ENCODE measurements at regions not wholly inside any gene's neighbourhood (a gene's known extent, or its start where the extent isn't known, plus 50 kb on each side); places are given as distances from the start of the nearest gene placed in this dataset.

- no peak for TF ChIP-seq CTCF (IDR thresholded peaks at IDR 0.05)
- no peak for TF ChIP-seq EZH2phosphoT487 (IDR thresholded peaks at IDR 0.05)
- no peak for TF ChIP-seq EZH2 (IDR thresholded peaks at IDR 0.05)
- Mint-ChIP-seq H3K4me3 (no peak overlapping the region), H3K27ac (no peak overlapping the region), H3K4me1 (peaks cover 3% of the 10 kb centered on the region), H3K27me3 (ENCODE audit: insufficient read depth, low read depth) (peaks cover under 1% of the 10 kb centered on the region), H3K9me3 (peaks cover 17% of the 10 kb centered on the region), H3K36me3 (no peaks in the 10 kb centered on the region)
- Histone ChIP-seq H3K27me3 (no peaks in the 10 kb centered on the region), H3K4me2 (no peak overlapping the region), H3K9ac (no peak overlapping the region), H3K9me3 (ENCODE audit: low read depth) (no peaks in the 10 kb centered on the region), H2AFZ (replicated peaks) (no peak overlapping the region), H3F3A (ENCODE audit: low read depth) (no peaks in the 10 kb centered on the region), H3K79me2 (ENCODE audit: low read depth) (no peaks in the 10 kb centered on the region), H3K27ac (no peak overlapping the region), H3K4me3 (no peak overlapping the region), H3K36me3 (no peaks in the 10 kb centered on the region), H4K20me1 (ENCODE audit: low read depth) (no peaks in the 10 kb centered on the region), H3K4me1 (peaks cover 6% of the 10 kb centered on the region)
- no peak for DNase-seq (ENCODE audit: low spot score)
Measured at GRCh38 chr1:232239522-232239921, 390.4 kb downstream of the SIPA1L2 start.

- H3K4me1 Mint-ChIP-seq: peaks cover 3% of the 10 kb centered on the region
- TF ChIP-seq CTCF (IDR thresholded peaks at IDR 0.05) (no peak), EZH2phosphoT487 (IDR thresholded peaks at IDR 0.05) (no peak), EZH2 (IDR thresholded peaks at IDR 0.05) (no peak)
- H3K27me3 ChIP-seq: no peaks in the 10 kb centered on the region
- no peaks in the 10 kb centered on the region for H3K4me1 ChIP-seq
- H2AFZ ChIP-seq (replicated peaks): no peak overlapping the region
- no peak overlapping the region for H3K27ac ChIP-seq
- no peaks in the 10 kb centered on the region for H3K36me3 Mint-ChIP-seq
- no peak for DNase-seq (ENCODE audit: low spot score)
- H4K20me1 ChIP-seq (ENCODE audit: low read depth): no peaks in the 10 kb centered on the region
- H3K9me3 ChIP-seq (ENCODE audit: low read depth): no peaks in the 10 kb centered on the region
- H3K79me2 ChIP-seq (ENCODE audit: low read depth): no peaks in the 10 kb centered on the region
- no peaks in the 10 kb centered on the region for H3K36me3 ChIP-seq
- H3K27me3 Mint-ChIP-seq (ENCODE audit: insufficient read depth, low read depth): peaks cover 3% of the 10 kb centered on the region
- peaks cover 16% of the 10 kb centered on the region for H3K9me3 Mint-ChIP-seq
- no peak overlapping the region for H3K4me2 ChIP-seq
- H3K4me3 ChIP-seq: no peak overlapping the region
- H3K9ac ChIP-seq: no peak overlapping the region
- no peak overlapping the region for H3K27ac Mint-ChIP-seq
- H3F3A ChIP-seq (ENCODE audit: low read depth): no peaks in the 10 kb centered on the region
- H3K4me3 Mint-ChIP-seq: no peak overlapping the region
Measured at GRCh38 chr1:232238009-232238408, 391.9 kb downstream of the SIPA1L2 start.

- no peak overlapping the region for H3K4me3 ChIP-seq
- peak; percentile 74 for DNase-seq (ENCODE audit: low spot score)
Measured at GRCh38 chr1:232227306-232227705, 402.6 kb downstream of the SIPA1L2 start.

More at GRCh38 chr1:232227306-232227705, 402.6 kb downstream of the SIPA1L2 start:
- Mint-ChIP-seq H3K4me1 (peaks cover 29% of the 10 kb centered on the region), H3K4me3 (peak overlapping the region; percentile 27), H3K36me3 (no peaks in the 10 kb centered on the region), H3K9me3 (peaks cover 2% of the 10 kb centered on the region), H3K27me3 (ENCODE audit: insufficient read depth, low read depth) (no peaks in the 10 kb centered on the region), H3K27ac (no peak overlapping the region)
- no peak for TF ChIP-seq EZH2phosphoT487 (IDR thresholded peaks at IDR 0.05)
- TF ChIP-seq EZH2 (IDR thresholded peaks at IDR 0.05): no peak
- no peak for TF ChIP-seq CTCF (IDR thresholded peaks at IDR 0.05)
- H3K4me1 ChIP-seq: peaks cover 28% of the 10 kb centered on the region
- H3K27me3 ChIP-seq: peaks cover 8% of the 10 kb centered on the region
- H4K20me1 ChIP-seq (ENCODE audit: low read depth): no peaks in the 10 kb centered on the region
- no peaks in the 10 kb centered on the region for H3K36me3 ChIP-seq
- H3K79me2 ChIP-seq (ENCODE audit: low read depth): no peaks in the 10 kb centered on the region
- H3K9me3 ChIP-seq (ENCODE audit: low read depth): no peaks in the 10 kb centered on the region
- H3K27ac ChIP-seq: no peak overlapping the region
- H3K9ac ChIP-seq: no peak overlapping the region
- H3K4me2 ChIP-seq: peak overlapping the region; percentile 63
- peaks cover 25% of the 10 kb centered on the region for H3F3A ChIP-seq (ENCODE audit: low read depth)
- no peak overlapping the region for H2AFZ ChIP-seq (replicated peaks)
